ENCODE measurements at regions not wholly inside any gene's neighbourhood (a gene's known extent, or its start where the extent isn't known, plus 50 kb on each side); places are given as distances from the start of the nearest gene placed in this dataset.

DNA sequence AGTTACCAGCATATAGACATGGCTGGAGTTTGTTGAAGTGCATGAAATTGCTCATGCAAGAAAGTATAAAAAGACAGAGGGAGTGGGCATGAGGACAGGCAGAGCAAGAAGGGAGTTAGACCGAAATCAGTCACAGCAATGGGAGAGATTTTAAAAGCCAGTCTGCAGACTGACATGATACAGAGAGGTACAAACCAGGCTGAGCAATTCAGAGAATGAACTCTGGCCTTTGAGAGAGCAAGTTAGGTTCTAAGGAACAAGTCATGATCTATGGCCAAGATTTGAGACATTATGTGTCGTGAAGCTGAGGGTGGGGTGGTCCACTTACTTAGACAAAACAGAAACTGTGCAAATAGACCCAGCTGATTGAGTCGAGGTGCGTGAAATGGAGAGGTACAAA lies 93.4 kb upstream of the TSC22D1 start:
- TF ChIP-seq ZNF239 (CRISPR knock-in tag; IDR thresholded peaks at IDR 0.05) (no peak), KHSRP (IDR thresholded peaks at IDR 0.05) (no peak), RFX5 (IDR thresholded peaks at IDR 0.05; ENCODE audit: low read depth, low read length) (no peak), ZNF23 (CRISPR knock-in tag; IDR thresholded peaks at IDR 0.05) (no peak), GABPA (tag; conservative IDR thresholded peaks at IDR 0.05; ENCODE audit: low read depth) (no peak)
- TF ChIP-seq, protein P1, sequence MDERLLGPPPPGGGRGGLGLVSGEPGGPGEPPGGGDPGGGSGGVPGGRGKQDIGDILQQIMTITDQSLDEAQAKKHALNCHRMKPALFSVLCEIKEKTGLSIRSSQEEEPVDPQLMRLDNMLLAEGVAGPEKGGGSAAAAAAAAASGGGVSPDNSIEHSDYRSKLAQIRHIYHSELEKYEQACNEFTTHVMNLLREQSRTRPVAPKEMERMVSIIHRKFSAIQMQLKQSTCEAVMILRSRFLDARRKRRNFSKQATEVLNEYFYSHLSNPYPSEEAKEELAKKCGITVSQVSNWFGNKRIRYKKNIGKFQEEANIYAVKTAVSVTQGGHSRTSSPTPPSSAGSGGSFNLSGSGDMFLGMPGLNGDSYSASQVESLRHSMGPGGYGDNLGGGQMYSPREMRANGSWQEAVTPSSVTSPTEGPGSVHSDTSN (CRISPR knock-in tag; IDR thresholded peaks at IDR 0.05; ENCODE audit: low read depth) = no peak
- TF ChIP-seq, protein P1 (tag; conservative IDR thresholded peaks at IDR 0.05; ENCODE audit: low read depth) = no peak
- TF ChIP-seq, protein P2, sequence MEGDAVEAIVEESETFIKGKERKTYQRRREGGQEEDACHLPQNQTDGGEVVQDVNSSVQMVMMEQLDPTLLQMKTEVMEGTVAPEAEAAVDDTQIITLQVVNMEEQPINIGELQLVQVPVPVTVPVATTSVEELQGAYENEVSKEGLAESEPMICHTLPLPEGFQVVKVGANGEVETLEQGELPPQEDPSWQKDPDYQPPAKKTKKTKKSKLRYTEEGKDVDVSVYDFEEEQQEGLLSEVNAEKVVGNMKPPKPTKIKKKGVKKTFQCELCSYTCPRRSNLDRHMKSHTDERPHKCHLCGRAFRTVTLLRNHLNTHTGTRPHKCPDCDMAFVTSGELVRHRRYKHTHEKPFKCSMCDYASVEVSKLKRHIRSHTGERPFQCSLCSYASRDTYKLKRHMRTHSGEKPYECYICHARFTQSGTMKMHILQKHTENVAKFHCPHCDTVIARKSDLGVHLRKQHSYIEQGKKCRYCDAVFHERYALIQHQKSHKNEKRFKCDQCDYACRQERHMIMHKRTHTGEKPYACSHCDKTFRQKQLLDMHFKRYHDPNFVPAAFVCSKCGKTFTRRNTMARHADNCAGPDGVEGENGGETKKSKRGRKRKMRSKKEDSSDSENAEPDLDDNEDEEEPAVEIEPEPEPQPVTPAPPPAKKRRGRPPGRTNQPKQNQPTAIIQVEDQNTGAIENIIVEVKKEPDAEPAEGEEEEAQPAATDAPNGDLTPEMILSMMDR (IDR thresholded peaks at IDR 0.05 in 2 of 3, conservative IDR thresholded peaks at IDR 0.05 in 1 of 3; ENCODE audit: insufficient read depth in 2 of 3, low read depth in 1 of 3, low read length in 3 of 3) = no peak
